Neural cell (in vitro differentiated cells): ENCODE measurements at regions not wholly inside any gene's neighbourhood (a gene's known extent, or its start where the extent isn't known, plus 50 kb on each side); places are given as distances from the start of the nearest gene placed in this dataset.

Experiments
- CTCF ChIP-seq: fragments of 450-650 bp; IDR thresholded peaks from 2 replicates; pipeline ENCODE4 v1.5.1; 2014; ENCODE audit warnings: antibody characterized with exemption, mild to moderate bottlenecking, moderate library complexity; ENCODE audit not compliant: poor library complexity, severe bottlenecking
- EP300 ChIP-seq: fragments of 450-650 bp; conservative IDR thresholded peaks from 2 replicates; pipeline ENCODE4 v1.6.1; 2014; ENCODE audit warnings: antibody characterized with exemption, mild to moderate bottlenecking, moderate library complexity; ENCODE audit not compliant: poor library complexity, severe bottlenecking
- EZH2 ChIP-seq: fragments of 200-600, 300-800 bp; shearing (Covaris generic), sonication (generic); IDR thresholded peaks from 2 replicates; pipeline ENCODE4 v1.6.1; 2014; ENCODE audit warnings: antibody characterized with exemption, low read length, borderline replicate concordance, mild to moderate bottlenecking; ENCODE audit not compliant: insufficient read depth, poor library complexity, severe bottlenecking
- POLR2AphosphoS5 ChIP-seq: IDR thresholded peaks from 2 replicates; pipeline ENCODE4 v1.6.1; 2012
- REST ChIP-seq: IDR thresholded peaks from 2 replicates; pipeline ENCODE4 v1.6.1; 2012; ENCODE audit warnings: borderline replicate concordance
- TAF1 ChIP-seq: IDR thresholded peaks from 2 replicates; pipeline ENCODE4 v1.6.1; 2012; ENCODE audit warnings: low read depth

DNA sequence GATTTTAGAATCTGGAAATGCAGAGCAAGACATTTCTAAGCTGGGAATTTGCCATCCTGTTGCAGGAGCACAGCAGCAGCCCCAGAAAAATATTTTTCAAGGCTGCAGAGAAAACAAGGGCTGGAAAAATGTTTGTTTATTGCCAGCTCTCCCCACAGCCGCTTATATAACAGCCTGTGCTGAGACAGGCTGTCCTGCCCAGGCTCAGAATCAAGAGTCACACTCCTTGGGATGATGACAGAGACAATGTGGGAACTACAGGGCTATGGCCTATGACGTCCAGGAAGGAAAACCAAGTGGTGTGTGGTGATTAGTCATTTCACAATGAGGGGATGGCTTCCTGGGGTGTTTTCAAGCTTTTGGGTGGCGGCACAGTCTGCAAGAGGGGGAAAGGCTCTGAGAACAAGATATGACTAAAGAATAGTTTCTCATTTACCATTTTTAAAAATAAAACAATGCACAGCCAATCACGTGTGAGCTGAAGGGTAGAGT, 136.3 kb upstream of the SERP2 start:
- TF ChIP-seq CTCF (no peak), EZH2 (no peak), POLR2AphosphoS5 (no peak), REST (no peak), EP300 (no peak), TAF1 (no peak)
